IMR-90 (cell line): ENCODE measurements at regions not wholly inside any gene's neighbourhood (a gene's known extent, or its start where the extent isn't known, plus 50 kb on each side); places are given as distances from the start of the nearest gene placed in this dataset.

Experiments used
- ATAC-seq: fragments of 200-7000 bp; cut with Tn5 transposase; 2 replicates; pipeline ENCODE4 v1.9.1; 2020; ENCODE audit warnings: low read depth, mild to moderate bottlenecking, moderate library complexity
- BruUV-seq: library from RNA; stranded (reverse); fragments of 400-500 nt; replicated peaks from 2 replicates; lab custom pipeline; 2021; lab: Mats Ljungman, UMichigan
- CTCF ChIA-PET: fragments of 300-600 bp; formaldehyde crosslinking; extraction: SDS; loops from one replicate; lab custom pipeline; 2021; ENCODE audit warnings: antibody characterized with exemption; lab: Yijun Ruan, JAX
- POLR2A ChIA-PET: fragments of 300-600 bp; sonication (Branson Sonifier 250); formaldehyde crosslinking; loops from one replicate; lab custom pipeline; 2022; ENCODE audit warnings: antibody characterized with exemption; ENCODE audit not compliant: unreplicated experiment; lab: Charles Lee
- DNase-seq: peaks from one replicate; pipeline ENCODE4 v3.0.0; 2013
- H2AFZ ChIP-seq: replicated peaks from 2 replicates; pipeline ENCODE3; 2013; ENCODE audit warnings: low read length, mild to moderate bottlenecking; ENCODE audit not compliant: poor library complexity
- H2AK5ac ChIP-seq: 2 replicates; pipeline ENCODE4 v1.6.1; 2013; ENCODE audit warnings: low read depth, low read length, inconsistent platforms
- H2AK9ac ChIP-seq: replicated peaks from 2 replicates; pipeline ENCODE3; 2013; ENCODE audit warnings: mild to moderate bottlenecking, low read depth, low read length, moderate library complexity; ENCODE audit not compliant: poor library complexity
- H2BK120ac ChIP-seq: 2 replicates; pipeline ENCODE4 v1.6.1; 2013; ENCODE audit warnings: low read depth, low read length, inconsistent platforms
- H2BK15ac ChIP-seq: 3 replicates; pipeline ENCODE4 v1.6.1; 2013; ENCODE audit warnings: low read depth, low read length, inconsistent platforms
- H2BK20ac ChIP-seq: 2 replicates; pipeline ENCODE4 v1.6.1; 2013; ENCODE audit warnings: low read depth, mild to moderate bottlenecking, inconsistent platforms, low read length, moderate library complexity
- H2BK5ac ChIP-seq: 2 replicates; pipeline ENCODE4 v1.6.1; 2013; ENCODE audit warnings: mild to moderate bottlenecking, low read depth, low read length, inconsistent platforms; ENCODE audit not compliant: poor library complexity, severe bottlenecking
- H3K14ac ChIP-seq: replicated peaks from 2 replicates; pipeline ENCODE4 v1.6.1; 2013; ENCODE audit warnings: low read depth, low read length, inconsistent platforms
- H3K18ac ChIP-seq: 2 replicates; pipeline ENCODE4 v1.6.1; 2013; ENCODE audit warnings: low read depth, low read length, control low read depth
- H3K23ac ChIP-seq: 2 replicates; pipeline ENCODE4 v1.6.1; 2013; ENCODE audit warnings: low read depth, low read length, inconsistent platforms
- H3K27ac ChIP-seq: 2 replicates; pipeline ENCODE4 v1.5.1; 2013; ENCODE audit warnings: mild to moderate bottlenecking, control low read depth, low read length; ENCODE audit not compliant: insufficient read depth
- H3K27me3 ChIP-seq: 2 replicates; pipeline ENCODE4 v1.6.1; 2013; ENCODE audit warnings: low read length; ENCODE audit not compliant: control insufficient read depth, insufficient read depth
- H3K36me3 ChIP-seq: 2 replicates; pipeline ENCODE4 v1.6.1; 2013; ENCODE audit warnings: low read length, mixed read lengths; ENCODE audit not compliant: control insufficient read depth, insufficient read depth
- H3K4ac ChIP-seq: 2 replicates; pipeline ENCODE4 v1.6.1; 2013; ENCODE audit warnings: low read depth, low read length, inconsistent platforms
- H3K4me1 ChIP-seq: 2 replicates; pipeline ENCODE4 v1.6.1; 2013; ENCODE audit warnings: low read length, mixed read lengths; ENCODE audit not compliant: control insufficient read depth, insufficient read depth
- H3K4me2 ChIP-seq: 2 replicates; pipeline ENCODE4 v1.6.1; 2013; ENCODE audit warnings: low read depth, mild to moderate bottlenecking, control low read depth, low read length, moderate library complexity
- H3K4me3 ChIP-seq: 2 replicates; pipeline ENCODE4 v1.5.1; 2013; ENCODE audit warnings: low read depth, mild to moderate bottlenecking, control low read depth, low read length, moderate library complexity; ENCODE audit not compliant: insufficient read depth
- H3K56ac ChIP-seq: 2 replicates; pipeline ENCODE4 v1.6.1; 2013; ENCODE audit warnings: low read length, inconsistent platforms; ENCODE audit not compliant: insufficient read depth; ENCODE audit errors: extremely low read depth
- H3K79me1 ChIP-seq, 2 experiments: 2 replicates each; pipeline ENCODE4 v1.6.1; 2013; ENCODE audit warnings: low read length in 2 of 2, inconsistent platforms in 1 of 2, low read depth in 1 of 2
- H3K9ac ChIP-seq: 2 replicates; pipeline ENCODE4 v1.6.1; 2013; ENCODE audit warnings: low read depth, low read length, control low read depth
- H3K9me1 ChIP-seq: 2 replicates; pipeline ENCODE4 v1.6.1; 2013; ENCODE audit warnings: low read length, inconsistent platforms; ENCODE audit not compliant: insufficient read depth
- H3K9me3 ChIP-seq: 2 replicates; pipeline ENCODE4 v1.6.1; 2013; ENCODE audit warnings: low read length; ENCODE audit not compliant: control insufficient read depth, insufficient read depth
- H4K20me1 ChIP-seq: 2 replicates; pipeline ENCODE4 v1.6.1; 2013; ENCODE audit warnings: low read length, inconsistent platforms; ENCODE audit not compliant: insufficient read depth
- H4K5ac ChIP-seq: 2 replicates; pipeline ENCODE4 v1.6.1; 2013; ENCODE audit warnings: mild to moderate bottlenecking, low read depth, low read length, control low read depth
- H4K8ac ChIP-seq, 2 experiments: 2 replicates each; pipeline ENCODE4 v1.6.1; 2013; ENCODE audit warnings: low read depth in 2 of 2, low read length in 2 of 2, control low read depth in 1 of 2, inconsistent platforms in 1 of 2
- H4K91ac ChIP-seq: 2 replicates; pipeline ENCODE4 v1.6.1; 2013; ENCODE audit warnings: low read depth, low read length, inconsistent platforms; ENCODE audit not compliant: insufficient read depth
- CEBPB ChIP-seq: IDR thresholded peaks from 2 replicates; pipeline ENCODE4 v1.6.1; 2012; ENCODE audit warnings: low read depth, low read length, improper control_type of control experiment
- FOS ChIP-seq: fragments of 150-350 bp; IDR thresholded peaks from 2 replicates; pipeline ENCODE4 v1.6.1; 2016; ENCODE audit warnings: low read depth, low read length
- MAFK ChIP-seq: IDR thresholded peaks from 2 replicates; pipeline ENCODE4 v1.6.1; 2012; ENCODE audit warnings: low read depth, low read length, improper control_type of control experiment
- MAZ ChIP-seq: IDR thresholded peaks from 2 replicates; pipeline ENCODE4 v1.6.1; 2012; ENCODE audit warnings: low read depth, mild to moderate bottlenecking, low read length, improper control_type of control experiment, moderate library complexity, borderline replicate concordance
- NFE2L2 ChIP-seq: fragments of 150-350 bp; IDR thresholded peaks from 2 replicates; pipeline ENCODE4 v1.6.1; 2016; ENCODE audit warnings: low read depth, mild to moderate bottlenecking, low read length
- RAD21 ChIP-seq: IDR thresholded peaks from 2 replicates; pipeline ENCODE4 v1.6.1; 2012; ENCODE audit warnings: low read length, improper control_type of control experiment
- SMC3 ChIP-seq: fragments of 150-350 bp; IDR thresholded peaks from 2 replicates; pipeline ENCODE4 v1.6.1; 2016; ENCODE audit warnings: low read depth, mild to moderate bottlenecking, antibody characterized with exemption, low read length, moderate library complexity
- USF2 ChIP-seq: fragments of 150-350 bp; IDR thresholded peaks from 2 replicates; pipeline ENCODE4 v1.6.1; 2017; ENCODE audit warnings: mild to moderate bottlenecking, antibody characterized with exemption, low read length, low read depth
- WGBS, 2 experiments: methylation state at CpG; one replicate each; pipeline versions ENCODE4 v1.1.5 to v1.1.7; 2013; ENCODE audit warnings: missing lambda C conversion rate in 2 of 2; ENCODE audit not compliant: insufficient read length in 1 of 2; ENCODE audit errors: extremely low coverage in 2 of 2; 5-methylcytosine and 5-hydroxymethylcytosine counted together
- dilution Hi-C: fragments of 300-500 bp; cut with HindIII; formaldehyde crosslinking; loops from one replicate; pipeline ENCODE4 v1.14.3; 2018; ENCODE audit warnings: low sequenced_read_pairs; ENCODE audit not compliant: unreplicated experiment
- in situ Hi-C: fragments of 300-500 bp; cut with MboI; formaldehyde crosslinking; loops from 3 replicates; pipeline ENCODE4 v1.14.3; 2019; ENCODE audit warnings: low sequenced_read_pairs, inconsistent platforms, mixed read lengths
- intact Hi-C: fragments of 100-400 bp; cut with micrococcal nuclease; formaldehyde crosslinking; loops from 2 replicates; pipeline ENCODE4 v1.10.0; 2022
- TF ChIP-seq, protein P1 (sequence below): conservative IDR thresholded peaks from 2 replicates; pipeline ENCODE4 v1.5.1; 2012; ENCODE audit warnings: mild to moderate bottlenecking, low read depth, low read length, improper control_type of control experiment
- TF ChIP-seq, protein P2 (sequence below): fragments of 150-350 bp; IDR thresholded peaks from 2 replicates; pipeline ENCODE4 v1.6.1; 2016; ENCODE audit warnings: low read depth, mild to moderate bottlenecking, low read length, moderate library complexity, borderline replicate concordance

DNA sequence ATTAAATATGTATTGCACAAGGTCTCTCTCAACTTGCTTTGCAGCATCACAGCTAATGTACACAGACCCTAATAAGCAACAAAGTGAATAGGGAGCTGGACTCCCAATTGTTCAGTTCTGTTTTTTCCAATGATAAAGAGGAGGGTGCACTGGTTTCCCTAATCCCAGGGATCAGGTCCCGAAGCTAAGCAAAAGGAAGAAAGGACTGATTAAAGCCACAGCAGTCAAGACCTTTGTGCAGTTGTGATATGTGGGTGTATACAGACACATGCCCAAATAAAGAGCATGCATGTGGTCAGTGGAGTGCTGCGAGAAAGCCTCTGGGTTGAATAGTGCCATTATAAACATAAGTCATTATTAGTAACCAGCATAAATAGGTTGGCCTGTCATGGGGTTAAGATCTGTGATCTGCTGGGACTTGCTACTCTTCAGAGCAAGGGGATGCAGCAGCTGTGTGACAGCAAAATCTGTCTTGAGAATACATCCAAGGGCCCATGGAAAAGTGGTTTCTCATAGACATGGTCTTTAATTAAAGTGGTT, 1863.1 kb upstream of the WWC1 start:
- H2AK9ac ChIP-seq: no peak overlapping the region
- H3K9me3 ChIP-seq: peaks cover 8% of the 10 kb centered on the region; the same call in 1 of the 2 replicates
- WGBS, 2 experiments: no CpG with 5 or more reads among the region's 2 CpGs
- DNase-seq (no peak), ATAC-seq (no peak)
- no peak overlapping the region for H2AK5ac ChIP-seq
- no peak overlapping the region for H2BK15ac ChIP-seq
- H2BK5ac ChIP-seq: no peak overlapping the region
- H3K18ac ChIP-seq: no peak overlapping the region
- no peaks in the 10 kb centered on the region for H4K20me1 ChIP-seq
- no peak overlapping the region for H3K4me2 ChIP-seq
- no peak overlapping the region for H2AFZ ChIP-seq
- no peaks in the 10 kb centered on the region for H3K4me1 ChIP-seq
- H3K79me1 ChIP-seq: no peaks in the 10 kb centered on the region
- TF ChIP-seq MAZ (no peak), SMC3 (no peak), RAD21 (no peak), NFE2L2 (no peak), FOS (no peak), CEBPB (no peak), MAFK (no peak), USF2 (no peak)
- TF ChIP-seq, protein P1, sequence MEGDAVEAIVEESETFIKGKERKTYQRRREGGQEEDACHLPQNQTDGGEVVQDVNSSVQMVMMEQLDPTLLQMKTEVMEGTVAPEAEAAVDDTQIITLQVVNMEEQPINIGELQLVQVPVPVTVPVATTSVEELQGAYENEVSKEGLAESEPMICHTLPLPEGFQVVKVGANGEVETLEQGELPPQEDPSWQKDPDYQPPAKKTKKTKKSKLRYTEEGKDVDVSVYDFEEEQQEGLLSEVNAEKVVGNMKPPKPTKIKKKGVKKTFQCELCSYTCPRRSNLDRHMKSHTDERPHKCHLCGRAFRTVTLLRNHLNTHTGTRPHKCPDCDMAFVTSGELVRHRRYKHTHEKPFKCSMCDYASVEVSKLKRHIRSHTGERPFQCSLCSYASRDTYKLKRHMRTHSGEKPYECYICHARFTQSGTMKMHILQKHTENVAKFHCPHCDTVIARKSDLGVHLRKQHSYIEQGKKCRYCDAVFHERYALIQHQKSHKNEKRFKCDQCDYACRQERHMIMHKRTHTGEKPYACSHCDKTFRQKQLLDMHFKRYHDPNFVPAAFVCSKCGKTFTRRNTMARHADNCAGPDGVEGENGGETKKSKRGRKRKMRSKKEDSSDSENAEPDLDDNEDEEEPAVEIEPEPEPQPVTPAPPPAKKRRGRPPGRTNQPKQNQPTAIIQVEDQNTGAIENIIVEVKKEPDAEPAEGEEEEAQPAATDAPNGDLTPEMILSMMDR: no peak
- TF ChIP-seq, protein P2, sequence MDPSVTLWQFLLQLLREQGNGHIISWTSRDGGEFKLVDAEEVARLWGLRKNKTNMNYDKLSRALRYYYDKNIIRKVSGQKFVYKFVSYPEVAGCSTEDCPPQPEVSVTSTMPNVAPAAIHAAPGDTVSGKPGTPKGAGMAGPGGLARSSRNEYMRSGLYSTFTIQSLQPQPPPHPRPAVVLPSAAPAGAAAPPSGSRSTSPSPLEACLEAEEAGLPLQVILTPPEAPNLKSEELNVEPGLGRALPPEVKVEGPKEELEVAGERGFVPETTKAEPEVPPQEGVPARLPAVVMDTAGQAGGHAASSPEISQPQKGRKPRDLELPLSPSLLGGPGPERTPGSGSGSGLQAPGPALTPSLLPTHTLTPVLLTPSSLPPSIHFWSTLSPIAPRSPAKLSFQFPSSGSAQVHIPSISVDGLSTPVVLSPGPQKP: no peak
- H3K23ac ChIP-seq: no peak overlapping the region
- in situ Hi-C loops (no loop called here), dilution Hi-C loops (no loop called here), intact Hi-C loops (no loop called here)
- BruUV-seq: no TSS peak
- no peak overlapping the region for H4K91ac ChIP-seq
- H4K8ac ChIP-seq: no peak overlapping the region
- no peak overlapping the region for H2BK120ac ChIP-seq
- POLR2A ChIA-PET: no interaction called here
- CTCF ChIA-PET: no interaction called here
- H3K56ac ChIP-seq: no peak overlapping the region
- H3K4ac ChIP-seq: no peak overlapping the region
- H3K9ac ChIP-seq: no peak overlapping the region
- H3K14ac ChIP-seq: no peak overlapping the region
- no peak overlapping the region for H2BK20ac ChIP-seq
- no peak overlapping the region for H3K4me3 ChIP-seq
- H3K36me3 ChIP-seq: no peaks in the 10 kb centered on the region
- no peaks in the 10 kb centered on the region for H3K9me1 ChIP-seq
- H3K27ac ChIP-seq: no peak overlapping the region
- no peaks in the 10 kb centered on the region for H3K27me3 ChIP-seq
- no peak overlapping the region for H4K5ac ChIP-seq
